Tibial artery (tissue), 4 donors: ENCODE measurements at regions not wholly inside any gene's neighbourhood (a gene's known extent, or its start where the extent isn't known, plus 50 kb on each side); places are given as distances from the start of the nearest gene placed in this dataset.

Experiments used
- DNase-seq, 2 donors: peaks; one replicate each; pipeline ENCODE4 v3.0.0-alpha.2; 2019
- H3K27ac ChIP-seq, 2 donors: fragments of 200-600 bp; sonication (generic) in 1 of 2; 1 replicate in 1 of 2; 2 replicates in 1 of 2; pipeline ENCODE4 v1.5.1; 2018 to 2019; ENCODE audit warnings: mild to moderate bottlenecking in 1 of 2
- H3K27me3 ChIP-seq, 2 donors: fragments of 200-600 bp; sonication (generic) in 1 of 2; one replicate each; pipeline versions ENCODE4 v1.5.1 to v1.6.0; 2016 to 2019
- H3K36me3 ChIP-seq, 3 donors: fragments of 200-600 bp; sonication (generic) in 2 of 3; one replicate each; pipeline ENCODE4 v1.5.1; 2016 to 2019; ENCODE audit warnings: mild to moderate bottlenecking in 2 of 3
- H3K4me1 ChIP-seq, 4 donors: fragments of 200-600 bp; sonication (generic) in 2 of 4; 1 replicate in 3 of 4; 2 replicates in 1 of 4; pipeline ENCODE4 v1.5.1; 2016 to 2019
- H3K4me3 ChIP-seq, 2 donors: fragments of 200-600 bp; sonication (generic) in 1 of 2; 1 replicate in 1 of 2; 2 replicates in 1 of 2; pipeline ENCODE4 v1.5.1; 2018 to 2019; ENCODE audit warnings: mild to moderate bottlenecking in 2 of 2
- H3K9me3 ChIP-seq, 3 donors: fragments of 200-600 bp; sonication (generic) in 1 of 3; one replicate each; pipeline ENCODE4 v1.5.1; 2016 to 2019
- intact Hi-C: fragments of 100-400 bp; cut with DNase I; formaldehyde crosslinking; loops from one replicate; pipeline ENCODE4 v1.15.0; 2023; ENCODE audit warnings: low total_unique reads
- TF ChIP-seq, protein P1 (sequence below), 2 experiments: fragments of 200-600 bp in 1 of 2; fragments of 450-650 bp in 1 of 2; IDR thresholded peaks; one replicate each; pipeline ENCODE4 v1.5.1; 2017 to 2019; ENCODE audit warnings: antibody characterized with exemption in 2 of 2, mild to moderate bottlenecking in 1 of 2, moderate library complexity in 1 of 2

GRCh38 chr1:22261580-22261979 lies 118.7 kb upstream of the WNT4 start:
- no peak overlapping the region for H3K4me3 ChIP-seq
- peaks cover 0 to 76% of the 10 kb centered on the region in 2 donors for H3K27me3 ChIP-seq
- H3K4me1 ChIP-seq: no peaks in the 10 kb centered on the region
- TF ChIP-seq, protein P1, sequence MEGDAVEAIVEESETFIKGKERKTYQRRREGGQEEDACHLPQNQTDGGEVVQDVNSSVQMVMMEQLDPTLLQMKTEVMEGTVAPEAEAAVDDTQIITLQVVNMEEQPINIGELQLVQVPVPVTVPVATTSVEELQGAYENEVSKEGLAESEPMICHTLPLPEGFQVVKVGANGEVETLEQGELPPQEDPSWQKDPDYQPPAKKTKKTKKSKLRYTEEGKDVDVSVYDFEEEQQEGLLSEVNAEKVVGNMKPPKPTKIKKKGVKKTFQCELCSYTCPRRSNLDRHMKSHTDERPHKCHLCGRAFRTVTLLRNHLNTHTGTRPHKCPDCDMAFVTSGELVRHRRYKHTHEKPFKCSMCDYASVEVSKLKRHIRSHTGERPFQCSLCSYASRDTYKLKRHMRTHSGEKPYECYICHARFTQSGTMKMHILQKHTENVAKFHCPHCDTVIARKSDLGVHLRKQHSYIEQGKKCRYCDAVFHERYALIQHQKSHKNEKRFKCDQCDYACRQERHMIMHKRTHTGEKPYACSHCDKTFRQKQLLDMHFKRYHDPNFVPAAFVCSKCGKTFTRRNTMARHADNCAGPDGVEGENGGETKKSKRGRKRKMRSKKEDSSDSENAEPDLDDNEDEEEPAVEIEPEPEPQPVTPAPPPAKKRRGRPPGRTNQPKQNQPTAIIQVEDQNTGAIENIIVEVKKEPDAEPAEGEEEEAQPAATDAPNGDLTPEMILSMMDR (IDR thresholded peaks at IDR 0.05): no peak
- DNase-seq: no peak
- no peaks in the 10 kb centered on the region for H3K9me3 ChIP-seq
- intact Hi-C loops: no loop called here
- no peak overlapping the region for H3K27ac ChIP-seq
- H3K36me3 ChIP-seq: no peaks in the 10 kb centered on the region

GRCh38 chr1:22262583-22262982 lies 119.7 kb upstream of the WNT4 start:
- Histone ChIP-seq H3K4me3 (no peak overlapping the region), H3K27me3 (peaks cover 0 to 82% of the 10 kb centered on the region in 2 donors)

DNA sequence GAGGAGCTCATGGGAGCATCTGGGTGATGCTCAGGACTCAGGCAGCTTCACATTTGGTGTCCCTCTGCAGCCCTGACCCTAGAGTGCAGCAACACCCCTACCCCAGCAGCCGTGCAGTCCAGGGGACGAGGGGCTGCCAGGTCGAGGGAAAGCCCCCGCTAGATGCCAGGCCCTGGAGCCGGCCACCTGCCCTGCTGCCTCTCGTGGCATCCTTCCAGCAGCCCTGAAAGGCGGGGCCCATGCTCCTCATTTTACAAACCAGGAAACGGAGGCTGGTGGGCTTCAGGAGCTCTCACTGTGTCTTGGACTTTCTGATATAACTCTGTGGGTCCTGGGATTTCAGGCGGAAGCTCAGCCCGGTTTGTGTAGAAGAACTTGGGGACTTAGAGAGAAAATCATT lies 120.5 kb upstream of the WNT4 start:
- intact Hi-C loops: no loop called here
- Histone ChIP-seq H3K27ac (no peak overlapping the region), H3K4me1 (no peaks in the 10 kb centered on the region), H3K9me3 (no peaks in the 10 kb centered on the region), H3K27me3 (peaks cover 0 to 82% of the 10 kb centered on the region in 2 donors), H3K4me3 (no peak overlapping the region), H3K36me3 (no peaks in the 10 kb centered on the region)
- DNase-seq: no peak
- TF ChIP-seq, protein P1 (IDR thresholded peaks at IDR 0.05): no peak

More at GRCh38 chr1:22262583-22262982, 119.7 kb upstream of the WNT4 start:
- no peak overlapping the region for H3K27ac ChIP-seq
- H3K36me3 ChIP-seq: no peaks in the 10 kb centered on the region
- no peaks in the 10 kb centered on the region for H3K9me3 ChIP-seq
- TF ChIP-seq, protein P1 (IDR thresholded peaks at IDR 0.05): no peak
- intact Hi-C loops: no loop called here
- DNase-seq: no peak
- no peaks in the 10 kb centered on the region for H3K4me1 ChIP-seq

GRCh38 chr1:22264464-22265341 lies 121.8 kb upstream of the WNT4 start:
- no peaks in the 10 kb centered on the region for H3K9me3 ChIP-seq
- no peaks in the 10 kb centered on the region for H3K4me1 ChIP-seq
- peaks cover 0 to 80% of the 10 kb centered on the region in 2 donors for H3K27me3 ChIP-seq
- TF ChIP-seq, protein P1 (IDR thresholded peaks at IDR 0.05): no peak
- DNase-seq: no peak
- no peak overlapping the region for H3K4me3 ChIP-seq
- H3K36me3 ChIP-seq: no peaks in the 10 kb centered on the region
- H3K27ac ChIP-seq: no peak overlapping the region
- intact Hi-C loops: no loop called here

DNA sequence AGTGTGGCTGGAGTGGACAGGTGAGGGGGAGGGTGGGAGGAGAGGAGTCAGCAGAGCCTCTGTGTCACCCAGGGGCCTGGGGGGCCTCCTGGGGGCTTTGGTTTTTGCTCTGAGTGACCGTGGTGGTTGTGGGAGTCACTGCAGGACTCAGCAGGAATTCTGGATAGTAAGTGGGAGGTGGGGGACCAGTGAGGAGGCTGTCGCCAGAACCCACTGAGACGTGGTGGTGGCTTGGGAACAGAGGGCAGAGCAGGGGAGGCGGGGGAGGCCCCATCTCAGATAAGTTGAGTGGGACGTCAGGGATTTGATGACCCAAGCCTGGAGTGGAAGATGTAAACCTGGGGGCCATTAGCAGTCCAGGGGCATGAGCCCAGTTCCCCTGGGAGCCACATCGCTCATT lies 123.2 kb upstream of the WNT4 start:
- H3K4me3 ChIP-seq: no peak overlapping the region
- no peaks in the 10 kb centered on the region for H3K4me1 ChIP-seq
- no peaks in the 10 kb centered on the region for H3K9me3 ChIP-seq
- peaks cover 0 to 76% of the 10 kb centered on the region in 2 donors for H3K27me3 ChIP-seq
- TF ChIP-seq, protein P1 (IDR thresholded peaks at IDR 0.05): no peak
- H3K36me3 ChIP-seq: no peaks in the 10 kb centered on the region
- no peak for DNase-seq
- intact Hi-C loops: no loop called here
- H3K27ac ChIP-seq: no peak overlapping the region
